Muscle layer of colon (tissue), 2 donors: ENCODE measurements at regions not wholly inside any gene's neighbourhood (a gene's known extent, or its start where the extent isn't known, plus 50 kb on each side); places are given as distances from the start of the nearest gene placed in this dataset.

Experiments used
- H3K27ac ChIP-seq: one replicate; pipeline ENCODE4 v1.7.0; 2013; ENCODE audit warnings: low read depth, mild to moderate bottlenecking, low read length, moderate library complexity
- H3K27me3 ChIP-seq, 2 donors: one replicate each; pipeline ENCODE4 v1.7.0; 2013; ENCODE audit warnings: low read length in 2 of 2, mild to moderate bottlenecking in 2 of 2; ENCODE audit not compliant: insufficient read depth in 2 of 2, control insufficient read depth in 1 of 2
- H3K36me3 ChIP-seq: one replicate; pipeline ENCODE4 v1.7.0; 2013; ENCODE audit warnings: mild to moderate bottlenecking, low read length; ENCODE audit not compliant: insufficient read depth
- H3K4me1 ChIP-seq: one replicate; pipeline ENCODE4 v1.7.0; 2013; ENCODE audit warnings: mild to moderate bottlenecking, low read length; ENCODE audit not compliant: insufficient read depth
- H3K4me3 ChIP-seq, 2 donors: one replicate each; pipeline ENCODE4 v1.7.0; 2013; ENCODE audit warnings: low read length in 2 of 2, low read depth in 1 of 2, mild to moderate bottlenecking in 1 of 2, moderate library complexity in 1 of 2
- H3K9ac ChIP-seq: one replicate; pipeline ENCODE4 v1.7.0; 2013; ENCODE audit warnings: low read length
- H3K9me3 ChIP-seq: one replicate; pipeline ENCODE4 v1.7.0; 2013; ENCODE audit warnings: mild to moderate bottlenecking, low read length
- donor health status: abdominal sarcoma.
- donor health status: Adenocarcinoma of cecum.

GRCh38 chr6:2381872-2382661 lies 136.7 kb upstream of the GMDS start:
- Histone ChIP-seq H3K9ac (no peak overlapping the region), H3K4me1 (peaks cover 7% of the 10 kb centered on the region), H3K9me3 (no peaks in the 10 kb centered on the region), H3K27ac (no peak overlapping the region), H3K4me3 (peak overlapping the region in 1 of 2 donors; percentile 46), H3K27me3 (no peaks in the 10 kb centered on the region), H3K36me3 (no peaks in the 10 kb centered on the region)

- Histone ChIP-seq H3K9me3 (no peaks in the 10 kb centered on the region), H3K4me3 (no peak overlapping the region), H3K9ac (no peak overlapping the region), H3K36me3 (no peaks in the 10 kb centered on the region), H3K27ac (no peak overlapping the region), H3K27me3 (no peaks in the 10 kb centered on the region), H3K4me1 (peaks cover 8% of the 10 kb centered on the region)
Observed at GRCh38 chr6:2378891-2379652, 133.7 kb upstream of the GMDS start.

- H3K9me3 ChIP-seq = no peaks in the 10 kb centered on the region
- no peaks in the 10 kb centered on the region for H3K36me3 ChIP-seq
- no peak overlapping the region for H3K9ac ChIP-seq
- H3K4me1 ChIP-seq = peaks cover 8% of the 10 kb centered on the region
- H3K4me3 ChIP-seq = no peak overlapping the region
- no peaks in the 10 kb centered on the region for H3K27me3 ChIP-seq
- H3K27ac ChIP-seq = no peak overlapping the region
Observed at GRCh38 chr6:2378046-2378657, 132.7 kb upstream of the GMDS start.

GRCh38 chr6:2376429-2377355 lies 131.3 kb upstream of the GMDS start:
- H3K36me3 ChIP-seq = no peaks in the 10 kb centered on the region
- H3K9me3 ChIP-seq = no peaks in the 10 kb centered on the region
- no peak overlapping the region for H3K4me3 ChIP-seq
- no peak overlapping the region for H3K27ac ChIP-seq
- H3K9ac ChIP-seq = no peak overlapping the region
- H3K4me1 ChIP-seq = peaks cover 8% of the 10 kb centered on the region
- no peaks in the 10 kb centered on the region for H3K27me3 ChIP-seq

GRCh38 chr6:2375443-2375842 lies 130.0 kb upstream of the GMDS start:
- Histone ChIP-seq H3K9me3 (no peaks in the 10 kb centered on the region), H3K9ac (no peak overlapping the region), H3K4me1 (peaks cover 8% of the 10 kb centered on the region), H3K36me3 (no peaks in the 10 kb centered on the region), H3K4me3 (no peak overlapping the region), H3K27ac (no peak overlapping the region), H3K27me3 (no peaks in the 10 kb centered on the region)

- H3K27ac ChIP-seq = no peak overlapping the region
- H3K4me3 ChIP-seq = no peak overlapping the region
- H3K9ac ChIP-seq = no peak overlapping the region
- H3K36me3 ChIP-seq = no peaks in the 10 kb centered on the region
- H3K9me3 ChIP-seq = no peaks in the 10 kb centered on the region
- no peaks in the 10 kb centered on the region for H3K4me1 ChIP-seq
- H3K27me3 ChIP-seq = no peaks in the 10 kb centered on the region
Observed at GRCh38 chr6:2369606-2370005, 124.2 kb upstream of the GMDS start.

GRCh38 chr6:2363211-2363610 lies 117.8 kb upstream of the GMDS start:
- Histone ChIP-seq H3K4me3 (no peak overlapping the region), H3K27me3 (no peaks in the 10 kb centered on the region), H3K36me3 (no peaks in the 10 kb centered on the region), H3K9ac (no peak overlapping the region), H3K4me1 (no peaks in the 10 kb centered on the region), H3K9me3 (no peaks in the 10 kb centered on the region), H3K27ac (no peak overlapping the region)

- Histone ChIP-seq H3K4me3 (no peak overlapping the region), H3K27me3 (no peaks in the 10 kb centered on the region), H3K4me1 (no peaks in the 10 kb centered on the region), H3K36me3 (no peaks in the 10 kb centered on the region), H3K27ac (no peak overlapping the region), H3K9me3 (no peaks in the 10 kb centered on the region), H3K9ac (no peak overlapping the region)
Observed at GRCh38 chr6:2361195-2361594, 115.8 kb upstream of the GMDS start.

GRCh38 chr6:2360716-2361115 lies 115.3 kb upstream of the GMDS start:
- H3K36me3 ChIP-seq = no peaks in the 10 kb centered on the region
- H3K4me3 ChIP-seq = no peak overlapping the region
- no peaks in the 10 kb centered on the region for H3K9me3 ChIP-seq
- no peaks in the 10 kb centered on the region for H3K27me3 ChIP-seq
- no peaks in the 10 kb centered on the region for H3K4me1 ChIP-seq
- no peak overlapping the region for H3K9ac ChIP-seq
- no peak overlapping the region for H3K27ac ChIP-seq

GRCh38 chr6:2360126-2360525 lies 114.7 kb upstream of the GMDS start:
- H3K9ac ChIP-seq = no peak overlapping the region
- no peak overlapping the region for H3K4me3 ChIP-seq
- no peaks in the 10 kb centered on the region for H3K9me3 ChIP-seq
- H3K36me3 ChIP-seq = no peaks in the 10 kb centered on the region
- H3K4me1 ChIP-seq = no peaks in the 10 kb centered on the region
- no peaks in the 10 kb centered on the region for H3K27me3 ChIP-seq
- H3K27ac ChIP-seq = no peak overlapping the region

- Histone ChIP-seq H3K27ac (no peak overlapping the region), H3K4me1 (peaks cover 4% of the 10 kb centered on the region), H3K36me3 (no peaks in the 10 kb centered on the region), H3K9me3 (no peaks in the 10 kb centered on the region), H3K27me3 (no peaks in the 10 kb centered on the region), H3K4me3 (no peak overlapping the region), H3K9ac (no peak overlapping the region)
Observed at GRCh38 chr6:2355150-2355549, 109.7 kb upstream of the GMDS start.
